PC-3 (cell line): ENCODE measurements at regions not wholly inside any gene's neighbourhood (a gene's known extent, or its start where the extent isn't known, plus 50 kb on each side); places are given as distances from the start of the nearest gene placed in this dataset.

Experiments
- ATAC-seq: fragments of 200-7000 bp; cut with Tn5 transposase; 2 replicates; pipeline ENCODE4 v1.9.1; 2020; ENCODE audit warnings: mild to moderate bottlenecking, moderate library complexity
- BruUV-seq: library from RNA; stranded (reverse); fragments of 400-500 nt; replicated peaks from 2 replicates; lab custom pipeline; 2021; lab: Mats Ljungman, UMichigan
- CTCF ChIA-PET: fragments of 300-600 bp; sonication (Branson Sonifier 250); formaldehyde crosslinking; loops from one replicate; lab custom pipeline; 2022; ENCODE audit warnings: antibody characterized with exemption; lab: Charles Lee
- POLR2A ChIA-PET: fragments of 300-600 bp; sonication (Branson Sonifier 250); formaldehyde crosslinking; loops from one replicate; lab custom pipeline; 2022; ENCODE audit warnings: antibody characterized with exemption; ENCODE audit not compliant: unreplicated experiment; lab: Charles Lee
- DNase-seq: peaks from one replicate; pipeline ENCODE4 v3.0.0-alpha.2; 2015
- H2AFZ ChIP-seq: fragments of 300-600 bp; sonication (generic); 2 replicates; pipeline ENCODE4 v1.6.0; 2016; ENCODE audit warnings: antibody characterized with exemption, low read length
- H3F3A ChIP-seq: fragments of 300-600 bp; sonication (generic); one replicate; pipeline ENCODE4 v1.6.0; 2017; ENCODE audit warnings: antibody characterized with exemption, low read length, control low read depth, mild to moderate bottlenecking; ENCODE audit not compliant: unreplicated experiment
- H3K27ac ChIP-seq: fragments of 300-600 bp; sonication (generic); 2 replicates; pipeline ENCODE4 v1.5.1; 2016; ENCODE audit warnings: mild to moderate bottlenecking, low read length
- H3K27me3 ChIP-seq: fragments of 300-600 bp; sonication (generic); 2 replicates; pipeline ENCODE4 v1.6.1; 2016; ENCODE audit warnings: low read length, mixed read lengths
- H3K36me3 ChIP-seq: fragments of 300-600 bp; sonication (generic); 2 replicates; pipeline ENCODE4 v1.6.1; 2016; ENCODE audit warnings: low read depth, mixed run types, low read length, mixed read lengths
- H3K4me1 ChIP-seq: fragments of 300-600 bp; sonication (generic); 2 replicates; pipeline ENCODE4 v1.5.1; 2016; ENCODE audit warnings: low read length; ENCODE audit not compliant: insufficient read depth
- H3K4me2 ChIP-seq: fragments of 300-600 bp; sonication (generic); 2 replicates; pipeline ENCODE4 v1.6.0; 2016; ENCODE audit warnings: low read length
- H3K4me3 ChIP-seq: fragments of 300-600 bp; sonication (generic); 2 replicates; pipeline ENCODE4 v1.5.1; 2016; ENCODE audit warnings: mild to moderate bottlenecking, low read length, mixed read lengths
- H3K79me2 ChIP-seq: fragments of 300-600 bp; sonication (generic); 2 replicates; pipeline ENCODE4 v1.6.1; 2017; ENCODE audit warnings: low read length, mixed read lengths
- H3K9ac ChIP-seq: fragments of 300-600 bp; sonication (generic); 2 replicates; pipeline ENCODE4 v1.6.0; 2016; ENCODE audit warnings: mild to moderate bottlenecking, low read length
- H3K9me2 ChIP-seq: fragments of 300-600 bp; sonication (generic); replicated peaks from 2 replicates; pipeline ENCODE4 v1.6.1; 2016; ENCODE audit warnings: mixed run types, low read length, mixed read lengths
- H3K9me3 ChIP-seq: fragments of 300-600 bp; sonication (generic); 2 replicates; pipeline ENCODE4 v1.6.1; 2016; ENCODE audit warnings: low read length, mixed read lengths
- H4K20me1 ChIP-seq: fragments of 300-600 bp; sonication (generic); 2 replicates; pipeline ENCODE4 v1.6.1; 2016; ENCODE audit warnings: low read length, mixed read lengths
- CTCF ChIP-seq: fragments of 300-600 bp; sonication (generic); conservative IDR thresholded peaks from 2 replicates; pipeline ENCODE4 v1.5.1; 2017; ENCODE audit warnings: antibody characterized with exemption, low read depth, mild to moderate bottlenecking, low read length
- EZH2 ChIP-seq: fragments of 300-600 bp; sonication (generic); IDR thresholded peaks from one replicate; pipeline ENCODE4 v1.6.1; 2017; ENCODE audit warnings: antibody characterized with exemption, mild to moderate bottlenecking, low read length; ENCODE audit not compliant: unreplicated experiment
- EZH2phosphoT487 ChIP-seq: fragments of 300-600 bp; sonication (generic); IDR thresholded peaks from 2 replicates; pipeline ENCODE4 v1.6.1; 2018; ENCODE audit warnings: mild to moderate bottlenecking, antibody characterized with exemption, low read length, borderline replicate concordance
- intact Hi-C: fragments of 100-400 bp; cut with micrococcal nuclease; formaldehyde crosslinking; loops from 2 replicates; pipeline ENCODE4 v1.9.0; 2023

- H3K27ac ChIP-seq, result 0 out of 2 replicates have a peak overlapping the region, but pooled peaks have one; percentile 2
- no peak overlapping the region for H3K4me2 ChIP-seq
- no peak for ATAC-seq
- no peaks in the 10 kb centered on the region for H3K27me3 ChIP-seq
- ChIA-PET POLR2A (no interaction called here), CTCF (no interaction called here)
- no peak overlapping the region for H2AFZ ChIP-seq
- no peaks in the 10 kb centered on the region for H3K79me2 ChIP-seq
- no peaks in the 10 kb centered on the region for H4K20me1 ChIP-seq
- no peaks in the 10 kb centered on the region for H3F3A ChIP-seq
- H3K4me3 ChIP-seq, result no peak overlapping the region
- peaks cover 39% of the 10 kb centered on the region for H3K4me1 ChIP-seq
- intact Hi-C loops, result no loop called here
- no peak overlapping the region for H3K9ac ChIP-seq
- no peaks in the 10 kb centered on the region for H3K36me3 ChIP-seq
- BruUV-seq, result no TSS peak
- peak; percentile 35 for DNase-seq
- TF ChIP-seq EZH2phosphoT487, result no peak
- no peak for TF ChIP-seq EZH2
- no peak for TF ChIP-seq CTCF
- no peaks in the 10 kb centered on the region; the same call in 1 of the 2 replicates for H3K9me2 ChIP-seq
- H3K9me3 ChIP-seq, result no peaks in the 10 kb centered on the region
These were observed 111.5 kb upstream of the LGALSL start for GRCh38 chr2:64342195-64343099.

- Histone ChIP-seq H3K4me1 (peaks cover 36% of the 10 kb centered on the region), H3K27ac (no peak overlapping the region), H3K9ac (no peak overlapping the region), H3K4me3 (no peak overlapping the region), H3K9me3 (no peaks in the 10 kb centered on the region), H3K4me2 (no peak overlapping the region), H3K79me2 (no peaks in the 10 kb centered on the region), H3K9me2 (no peaks in the 10 kb centered on the region; the same call in 1 of the 2 replicates), H2AFZ (no peak overlapping the region), H4K20me1 (no peaks in the 10 kb centered on the region), H3K27me3 (no peaks in the 10 kb centered on the region), H3K36me3 (no peaks in the 10 kb centered on the region), H3F3A (no peaks in the 10 kb centered on the region)
- ATAC-seq (no peak), DNase-seq (no peak)
- BruUV-seq, result no TSS peak
- intact Hi-C loops, result no loop called here
- no peak for TF ChIP-seq EZH2
- no peak for TF ChIP-seq CTCF
- no peak for TF ChIP-seq EZH2phosphoT487
- CTCF ChIA-PET, result no interaction called here
- POLR2A ChIA-PET, result no interaction called here
These were observed 108.9 kb upstream of the LGALSL start for GRCh38 chr2:64344999-64345576.

GRCh38 chr2:64345998-64346397 is 108.0 kb upstream of the LGALSL start:
- H3K4me3 ChIP-seq, result no peak overlapping the region
- no peaks in the 10 kb centered on the region for H3K27me3 ChIP-seq
- H3K9ac ChIP-seq, result no peak overlapping the region
- CTCF ChIA-PET, result no interaction called here
- H3K4me1 ChIP-seq, result peaks cover 36% of the 10 kb centered on the region
- no peak overlapping the region for H2AFZ ChIP-seq
- H3K27ac ChIP-seq, result peak overlapping the region; percentile 15; the same call in 1 of the 2 replicates
- H3K36me3 ChIP-seq, result no peaks in the 10 kb centered on the region
- ATAC-seq (peak; percentile 41), DNase-seq (peak; percentile 68)
- intact Hi-C loops, result no loop called here
- no peaks in the 10 kb centered on the region; the same call in 1 of the 2 replicates for H3K9me2 ChIP-seq
- H3F3A ChIP-seq, result no peaks in the 10 kb centered on the region
- POLR2A ChIA-PET, result no interaction called here
- H3K79me2 ChIP-seq, result no peaks in the 10 kb centered on the region
- no TSS peak for BruUV-seq
- H3K9me3 ChIP-seq, result no peaks in the 10 kb centered on the region
- 0 out of 2 replicates have a peak overlapping the region, but pooled peaks have one; percentile 17 for H3K4me2 ChIP-seq
- TF ChIP-seq EZH2phosphoT487 (no peak), CTCF (no peak), EZH2 (no peak)
- no peaks in the 10 kb centered on the region for H4K20me1 ChIP-seq
